ENCODE measurements at regions not wholly inside any gene's neighbourhood (a gene's known extent, or its start where the extent isn't known, plus 50 kb on each side); places are given as distances from the start of the nearest gene placed in this dataset.
"Not testable (repeated sequence)": the region's sequence is repeated elsewhere in the genome, so short reads cannot be mapped to it uniquely, and the experiment has no call there.

DNA sequence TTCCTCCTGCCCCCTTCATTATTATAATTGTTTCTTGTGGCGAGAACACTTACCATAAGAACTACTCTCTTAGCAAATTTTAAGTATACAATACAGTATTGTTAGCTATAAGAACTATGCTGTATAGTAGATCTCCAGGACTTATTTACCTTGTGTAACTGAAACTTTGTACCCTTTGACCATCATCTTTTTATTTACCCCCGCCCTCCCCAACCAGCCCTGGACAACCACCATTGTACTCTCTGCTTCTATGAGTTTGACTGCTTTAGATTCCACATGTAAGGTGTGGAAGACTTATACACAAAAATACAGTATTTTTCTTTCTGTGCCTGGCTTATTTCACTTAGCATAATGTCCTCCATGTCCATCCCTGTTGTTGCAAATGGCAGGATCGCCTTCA is 161.1 kb downstream of the PHF8 start:
- no peaks in the 10 kb centered on the region for H3K36me3 ChIP-seq

DNA sequence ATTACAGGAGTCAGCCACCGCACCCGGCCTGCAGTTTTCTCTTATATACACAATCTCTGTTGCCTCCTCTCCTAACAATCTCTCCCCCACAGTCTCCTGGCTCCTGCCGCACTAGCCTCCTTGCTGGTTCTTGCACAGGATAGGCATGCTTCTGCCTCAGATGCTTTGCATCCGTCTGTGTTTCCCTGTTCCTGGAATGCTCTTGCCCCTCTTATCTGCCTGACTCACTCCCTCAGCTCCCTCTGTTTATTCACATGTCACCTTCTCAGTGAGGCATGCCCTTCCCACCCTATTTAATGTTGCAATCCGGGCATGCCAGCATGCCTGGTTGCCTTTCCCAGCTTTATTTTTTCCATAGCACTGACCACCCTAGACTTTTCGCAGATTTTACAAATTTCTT is 161.9 kb downstream of the PHF8 start:
- no peak overlapping the region for H3K27ac ChIP-seq
- no peak for DNase-seq
- no peaks in the 10 kb centered on the region for H3K27me3 ChIP-seq
- H3K4me3 ChIP-seq: no peak overlapping the region
- H3K4me1 ChIP-seq: no peaks in the 10 kb centered on the region
- no peaks in the 10 kb centered on the region for H3K36me3 ChIP-seq
- H3K9me3 ChIP-seq (replicated peaks): no peaks in the 10 kb centered on the region

More for the DNA sequence above, 161.1 kb downstream of the PHF8 start:
- no peak overlapping the region for H3K27ac ChIP-seq
- DNase-seq: no peak
- H3K27me3 ChIP-seq: no peaks in the 10 kb centered on the region
- no peaks in the 10 kb centered on the region for H3K9me3 ChIP-seq (replicated peaks)
- H3K4me3 ChIP-seq: no peak overlapping the region
- H3K4me1 ChIP-seq: no peaks in the 10 kb centered on the region

DNA sequence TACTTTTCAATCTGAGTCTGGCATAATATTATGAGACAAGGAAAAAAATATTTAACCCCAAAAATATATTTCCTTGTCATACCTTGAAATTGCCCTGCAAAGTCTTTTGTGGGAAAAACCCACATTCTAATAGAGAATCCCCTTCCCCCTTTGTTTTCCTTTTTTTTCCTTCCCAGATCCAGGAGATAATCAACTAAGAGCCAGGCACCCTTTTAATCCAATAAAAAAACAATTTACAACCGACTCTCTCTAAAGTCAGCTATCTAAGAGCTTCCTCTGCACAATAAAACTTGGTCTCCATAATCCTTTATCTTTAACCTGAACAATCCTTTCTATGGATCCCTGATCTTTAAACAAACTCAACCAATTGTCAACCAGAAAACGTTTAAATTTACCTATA is 163.5 kb downstream of the PHF8 start:
- H3K27me3 ChIP-seq; H3K4me3 ChIP-seq; H3K36me3 ChIP-seq; H3K27ac ChIP-seq; DNase-seq; H3K9me3 ChIP-seq (replicated peaks); H3K4me1 ChIP-seq: not testable (repeated sequence)

DNA sequence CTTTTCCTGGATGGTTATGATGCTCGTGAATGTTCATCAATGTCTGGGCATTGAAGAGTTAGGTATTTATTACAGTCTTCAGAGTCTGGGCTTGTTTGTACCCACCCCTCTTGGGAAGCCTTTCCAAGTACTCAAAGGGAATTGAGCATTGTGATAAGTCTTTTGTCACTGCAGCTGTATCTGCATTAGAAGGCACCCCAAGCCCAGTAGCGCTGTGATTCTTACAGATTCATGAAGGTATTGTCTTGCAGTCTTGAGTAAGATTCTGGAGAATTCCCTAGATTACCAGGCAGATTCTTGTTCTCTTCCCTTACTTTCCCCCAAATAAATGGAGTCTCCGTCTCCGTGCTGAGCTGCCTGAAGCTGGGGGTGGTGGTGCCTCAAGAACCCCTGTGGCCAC is 173.4 kb upstream of the HUWE1 start:
- Histone ChIP-seq H3K4me1 (no peaks in the 10 kb centered on the region), H3K27me3 (no peaks in the 10 kb centered on the region), H3K4me3 (no peak overlapping the region), H3K36me3 (no peaks in the 10 kb centered on the region), H3K9me3 (replicated peaks) (no peaks in the 10 kb centered on the region), H3K27ac (no peak overlapping the region)
- DNase-seq: no peak

DNA sequence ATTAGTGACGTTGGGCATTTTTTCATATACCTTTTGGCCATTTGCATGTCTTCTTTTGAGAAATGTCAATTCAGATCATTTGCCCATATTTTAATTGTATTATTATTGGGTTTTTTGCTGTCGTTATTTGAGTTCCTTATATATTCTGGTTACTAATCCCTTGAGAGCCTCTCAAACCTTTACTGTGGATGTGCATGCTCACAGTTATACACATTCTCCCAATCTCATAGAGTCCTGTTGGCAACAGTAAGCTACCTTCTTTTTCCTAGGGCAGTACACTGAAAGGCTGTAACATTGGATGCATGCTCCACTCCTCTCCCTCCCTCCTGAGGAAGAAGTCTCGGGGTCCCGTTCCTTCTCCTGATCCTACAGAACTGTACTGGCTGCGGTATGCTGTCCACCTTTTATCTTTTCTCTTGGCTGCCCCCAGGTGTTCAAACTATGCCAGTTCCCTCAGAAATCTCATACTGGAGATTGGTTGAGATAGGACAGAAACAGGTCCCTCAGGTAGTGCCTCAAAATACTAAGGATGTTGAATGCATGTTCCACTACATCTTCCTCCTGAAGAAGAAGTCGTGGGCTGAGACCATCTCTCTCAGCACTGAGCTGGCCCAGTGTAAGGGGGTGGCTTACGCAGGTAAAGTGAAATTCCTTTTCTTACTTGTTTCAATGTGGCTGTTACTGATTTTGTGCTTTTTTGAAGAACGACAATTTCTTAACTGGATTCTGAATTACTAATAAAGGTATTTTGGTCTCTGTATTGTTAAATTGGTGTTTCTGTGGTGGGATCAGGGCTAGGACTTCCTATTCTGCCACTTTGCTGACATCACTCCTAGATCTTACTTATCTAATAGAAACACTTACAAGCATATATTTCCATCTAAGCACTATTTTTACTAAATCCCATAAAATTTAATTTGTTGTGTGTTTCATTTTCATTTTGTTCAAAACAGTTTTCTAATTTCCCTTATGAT is 145.4 kb upstream of the HUWE1 start:
- H3K27ac ChIP-seq: no peak overlapping the region
- H3K4me1 ChIP-seq: no peaks in the 10 kb centered on the region
- H3K36me3 ChIP-seq: no peaks in the 10 kb centered on the region
- H3K4me3 ChIP-seq: no peak overlapping the region
- peak; percentile 10 to 42 for DNase-seq
- no peaks in the 10 kb centered on the region for H3K27me3 ChIP-seq
- H3K9me3 ChIP-seq (replicated peaks): no peaks in the 10 kb centered on the region

DNA sequence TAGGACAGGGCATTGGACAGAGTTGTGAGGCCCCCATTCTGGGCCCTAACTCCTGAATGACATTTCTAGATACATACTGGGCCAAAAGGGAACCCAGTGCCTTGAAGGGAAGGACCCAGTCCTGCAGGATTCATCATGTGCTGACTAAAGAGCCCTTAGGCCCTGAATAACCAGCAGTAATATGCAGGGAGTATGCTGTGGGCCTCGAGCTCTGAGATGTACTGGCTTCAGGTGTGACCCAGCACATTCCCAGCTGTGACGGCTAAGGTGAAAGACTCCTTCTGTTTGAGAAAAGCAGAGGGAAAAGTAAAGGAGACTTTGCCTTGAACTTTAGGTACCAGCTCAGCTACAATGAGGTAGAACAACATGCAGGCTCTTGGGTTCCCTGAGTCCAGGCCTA is 138.2 kb upstream of the HUWE1 start:
- Histone ChIP-seq H3K27me3 (no peaks in the 10 kb centered on the region), H3K36me3 (no peaks in the 10 kb centered on the region), H3K27ac (no peak overlapping the region), H3K9me3 (replicated peaks) (no peaks in the 10 kb centered on the region), H3K4me1 (no peaks in the 10 kb centered on the region), H3K4me3 (no peak overlapping the region)
- no peak for DNase-seq

DNA sequence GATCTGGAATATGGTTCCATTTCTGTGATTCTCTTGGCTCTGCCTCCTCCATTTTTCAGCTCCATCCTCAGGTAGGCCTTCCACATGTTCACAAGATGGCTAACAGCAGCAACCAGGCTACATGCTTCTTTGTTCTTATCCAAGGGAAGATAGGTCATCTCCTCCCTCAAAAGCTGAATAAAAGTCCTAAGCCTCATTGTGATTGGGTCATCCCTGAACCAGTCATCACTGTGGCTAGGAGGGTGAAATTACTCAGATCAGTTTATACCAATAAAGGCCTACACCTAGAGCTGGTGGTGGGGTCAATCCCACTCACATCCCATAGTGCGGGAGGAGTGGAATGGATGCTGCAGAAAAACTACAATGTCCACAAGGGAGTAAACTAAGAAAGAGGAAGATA is 131.6 kb upstream of the HUWE1 start:
- not testable (repeated sequence) for H3K27ac ChIP-seq; H3K9me3 ChIP-seq (replicated peaks); H3K27me3 ChIP-seq; H3K4me3 ChIP-seq; DNase-seq; H3K4me1 ChIP-seq; H3K36me3 ChIP-seq

DNA sequence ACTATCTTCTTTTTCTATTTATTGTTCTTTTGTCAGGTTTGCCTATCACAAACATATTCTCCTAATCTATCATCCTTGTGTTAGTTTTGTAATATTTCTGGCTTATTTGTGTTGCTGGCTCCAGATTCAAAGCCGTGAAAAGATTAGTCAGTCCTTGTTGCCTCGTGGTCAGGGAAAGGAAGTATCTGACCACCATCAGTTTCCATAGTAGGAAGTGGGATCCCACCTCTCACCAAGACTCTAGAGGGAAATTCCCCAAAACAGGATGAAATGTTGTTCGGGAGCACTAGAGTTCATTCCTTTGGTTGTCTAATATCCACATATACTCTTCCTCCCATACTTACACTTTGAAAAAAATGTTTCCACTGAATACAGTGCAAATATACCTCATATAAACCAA is 131.0 kb upstream of the HUWE1 start:
- H3K27ac ChIP-seq: no peak overlapping the region
- H3K9me3 ChIP-seq (replicated peaks): no peaks in the 10 kb centered on the region
- no peaks in the 10 kb centered on the region for H3K27me3 ChIP-seq
- no peak for DNase-seq
- no peak overlapping the region for H3K4me3 ChIP-seq
- H3K4me1 ChIP-seq: no peaks in the 10 kb centered on the region
- no peaks in the 10 kb centered on the region for H3K36me3 ChIP-seq

DNA sequence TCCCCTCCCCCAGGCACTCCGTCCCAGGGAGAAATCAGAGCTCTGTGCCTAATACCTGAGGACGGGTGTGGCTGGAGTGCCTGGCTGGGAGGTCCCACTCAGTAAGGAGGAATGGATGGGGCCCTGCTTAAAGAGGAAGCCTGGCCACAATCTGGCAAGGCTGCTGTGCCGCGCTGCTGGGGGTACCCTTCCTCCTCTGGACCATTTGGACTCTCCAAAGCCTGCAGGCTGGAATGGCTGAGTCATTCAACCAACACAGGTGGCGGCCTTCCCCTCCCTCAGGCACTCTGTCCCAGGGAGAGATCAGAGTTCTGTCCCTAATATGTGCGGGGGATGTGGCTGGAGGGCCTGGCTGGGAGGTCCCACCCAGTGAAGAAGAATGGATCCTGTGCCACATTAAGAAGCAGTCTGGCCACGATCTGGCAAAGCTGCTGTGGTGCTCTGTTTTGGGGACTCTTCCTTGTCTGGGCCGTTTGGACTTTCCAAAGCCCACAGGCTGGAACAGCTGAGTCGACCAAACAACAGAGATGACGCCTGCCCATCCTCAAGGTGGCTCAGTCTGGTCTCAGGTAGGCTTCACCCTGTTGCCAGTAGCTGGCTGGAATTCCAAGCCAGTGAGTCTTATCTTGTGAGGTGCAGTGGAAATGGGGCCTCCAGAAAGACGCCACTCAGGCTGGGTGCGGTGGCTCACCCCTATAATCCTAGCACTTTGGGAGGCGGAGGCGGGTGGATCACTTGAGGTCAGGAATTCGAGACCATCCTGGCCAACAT is 127.3 kb upstream of the HUWE1 start:
- DNase-seq: no peak
- no peak overlapping the region for H3K4me3 ChIP-seq
- H3K27me3 ChIP-seq: no peaks in the 10 kb centered on the region
- no peaks in the 10 kb centered on the region for H3K36me3 ChIP-seq
- no peaks in the 10 kb centered on the region for H3K4me1 ChIP-seq
- H3K9me3 ChIP-seq (replicated peaks): no peaks in the 10 kb centered on the region
- no peak overlapping the region for H3K27ac ChIP-seq

DNA sequence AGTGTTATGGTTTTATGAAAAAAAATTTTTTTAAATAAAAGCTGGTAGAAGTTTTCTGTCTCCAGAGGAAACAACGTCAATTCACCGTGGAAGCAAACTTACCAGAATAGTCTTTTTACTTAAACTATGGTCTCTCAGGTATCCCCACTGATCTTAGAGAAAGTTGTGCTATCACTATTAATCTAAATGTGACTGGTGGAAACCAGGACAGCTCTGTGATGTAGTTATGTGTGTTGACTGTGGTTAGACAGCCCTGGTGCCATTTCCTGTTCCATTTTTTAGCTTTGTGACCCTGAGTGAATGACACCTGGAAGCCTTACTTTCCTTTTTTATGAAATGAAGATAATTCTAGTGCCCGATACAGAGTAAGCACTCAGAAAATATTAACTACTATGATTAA is 111.8 kb upstream of the HUWE1 start:
- H3K36me3 ChIP-seq: no peaks in the 10 kb centered on the region
- no peak overlapping the region for H3K4me3 ChIP-seq
- no peak overlapping the region for H3K27ac ChIP-seq
- no peaks in the 10 kb centered on the region for H3K9me3 ChIP-seq (replicated peaks)
- no peak for DNase-seq
- H3K27me3 ChIP-seq: no peaks in the 10 kb centered on the region
- no peaks in the 10 kb centered on the region for H3K4me1 ChIP-seq

DNA sequence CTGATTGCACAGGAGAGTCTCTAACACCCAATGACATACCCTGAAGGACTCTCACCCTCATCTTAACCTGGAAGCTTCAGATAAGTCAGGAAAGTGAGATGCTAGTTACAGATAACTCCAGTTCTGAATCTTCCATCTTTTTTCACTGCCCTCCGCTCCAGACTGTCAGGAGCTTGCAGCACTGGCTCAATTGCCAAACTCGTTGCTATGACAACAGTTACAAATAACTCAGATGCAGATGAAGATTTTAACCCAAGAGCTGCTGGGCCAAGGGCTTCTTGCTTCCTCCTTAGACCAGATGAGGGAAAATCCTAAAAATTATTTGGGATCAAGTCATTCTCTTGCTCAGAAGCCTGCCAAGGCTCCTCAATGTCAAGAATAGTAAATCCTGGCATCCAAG is 109.1 kb upstream of the HUWE1 start:
- Histone ChIP-seq H3K36me3 (no peaks in the 10 kb centered on the region), H3K27ac (no peak overlapping the region), H3K9me3 (replicated peaks) (no peaks in the 10 kb centered on the region), H3K27me3 (no peaks in the 10 kb centered on the region), H3K4me1 (no peaks in the 10 kb centered on the region), H3K4me3 (no peak overlapping the region)
- DNase-seq: no peak

DNA sequence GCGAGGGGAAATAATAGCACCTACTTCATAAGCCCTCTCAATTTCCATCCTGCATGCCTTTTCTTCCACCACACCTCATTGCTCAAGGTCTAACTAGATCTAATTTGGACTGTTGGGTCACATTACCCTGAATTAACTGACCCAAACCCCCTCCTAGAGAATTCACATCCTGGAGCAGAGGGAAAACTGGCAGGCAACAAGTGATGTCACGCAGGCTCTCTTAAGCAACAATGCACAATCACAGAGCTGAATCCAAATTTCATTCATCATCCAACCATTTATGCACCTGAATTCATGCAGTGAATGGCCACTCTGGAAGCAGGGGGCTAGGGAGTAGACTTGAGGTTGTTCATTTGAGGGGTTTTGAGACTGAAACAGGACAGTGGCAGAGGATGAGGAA is 107.7 kb upstream of the HUWE1 start:
- Histone ChIP-seq H3K9me3 (replicated peaks) (no peaks in the 10 kb centered on the region), H3K27ac (no peak overlapping the region), H3K4me1 (no peaks in the 10 kb centered on the region), H3K36me3 (no peaks in the 10 kb centered on the region), H3K4me3 (no peak overlapping the region), H3K27me3 (no peaks in the 10 kb centered on the region)
- DNase-seq: no peak

DNA sequence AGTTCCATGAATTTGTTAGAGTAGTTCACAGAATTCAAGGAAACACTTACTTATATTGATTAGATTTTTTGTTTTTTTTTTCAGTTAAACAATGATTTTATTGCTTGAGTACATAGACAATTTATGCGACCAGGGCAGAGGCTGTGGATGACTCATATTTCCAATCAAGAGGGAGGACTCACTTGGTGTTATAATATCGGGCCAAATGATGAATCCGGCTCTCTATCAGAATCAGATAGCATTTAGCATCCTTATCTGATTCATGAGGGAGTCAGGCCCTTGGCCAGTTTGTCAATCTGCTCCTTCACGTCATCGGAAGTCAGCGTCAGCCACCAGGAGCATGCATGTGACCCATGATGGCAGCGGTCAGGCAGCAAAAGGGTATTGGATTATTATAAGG is 82.3 kb upstream of the HUWE1 start:
- Histone ChIP-seq H3K4me3 (no peak overlapping the region), H3K36me3 (no peaks in the 10 kb centered on the region), H3K27me3 (no peaks in the 10 kb centered on the region), H3K4me1 (no peaks in the 10 kb centered on the region), H3K27ac (no peak overlapping the region), H3K9me3 (replicated peaks) (no peaks in the 10 kb centered on the region)
- DNase-seq: no peak

DNA sequence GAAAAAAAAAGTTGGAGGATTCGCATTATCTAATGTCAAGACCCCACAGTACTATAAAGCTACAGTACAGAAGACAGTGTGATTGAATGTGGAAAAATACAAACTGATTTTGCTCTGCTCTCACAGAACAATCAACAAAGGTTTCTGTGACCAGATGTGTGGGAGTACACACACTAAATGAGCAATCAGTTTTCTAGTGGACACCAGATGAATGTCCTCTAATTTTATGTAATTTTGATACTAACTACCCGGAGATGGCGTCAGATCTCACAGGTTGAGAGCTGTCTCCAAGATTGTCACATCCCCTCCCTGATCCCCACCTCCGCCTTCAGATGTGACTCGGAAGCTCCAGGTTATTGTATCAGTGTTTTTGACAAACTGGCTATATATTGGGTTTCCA is 81.9 kb upstream of the HUWE1 start:
- no peak for DNase-seq
- no peaks in the 10 kb centered on the region for H3K9me3 ChIP-seq (replicated peaks)
- H3K27me3 ChIP-seq: no peaks in the 10 kb centered on the region
- no peak overlapping the region for H3K4me3 ChIP-seq
- no peak overlapping the region for H3K27ac ChIP-seq
- H3K4me1 ChIP-seq: no peaks in the 10 kb centered on the region
- no peaks in the 10 kb centered on the region for H3K36me3 ChIP-seq

DNA sequence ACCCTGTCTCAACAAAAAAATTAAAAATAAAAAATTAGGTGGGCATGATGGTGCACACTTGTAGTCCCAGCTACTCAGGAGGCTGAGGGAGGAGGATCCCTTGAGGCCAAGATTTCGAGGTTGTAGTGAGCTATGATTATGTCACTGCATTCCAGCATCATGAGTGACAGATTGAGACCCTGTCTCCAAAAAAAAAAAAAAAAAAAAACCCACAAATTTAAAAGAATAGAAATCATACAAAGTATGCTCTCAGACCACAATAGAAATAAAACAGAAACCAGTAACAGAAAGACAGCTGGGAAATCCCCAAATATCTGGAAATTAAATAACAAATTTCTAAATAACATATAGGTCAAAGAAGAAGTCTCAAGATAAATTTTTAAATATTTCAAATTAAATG is 81.0 kb upstream of the HUWE1 start:
- Histone ChIP-seq H3K4me3 (no peak overlapping the region), H3K4me1 (no peaks in the 10 kb centered on the region), H3K9me3 (replicated peaks) (no peaks in the 10 kb centered on the region), H3K27ac (no peak overlapping the region), H3K27me3 (no peaks in the 10 kb centered on the region), H3K36me3 (no peaks in the 10 kb centered on the region)
- DNase-seq: no peak
